Type B pancreatic cell (in vitro differentiated cells): ENCODE measurements at regions not wholly inside any gene's neighbourhood (a gene's known extent, or its start where the extent isn't known, plus 50 kb on each side); places are given as distances from the start of the nearest gene placed in this dataset.
A peak's percentile ranks its signal among the peaks of the same experiment; 100 is the strongest.
"Not testable (repeated sequence)": the region's sequence is repeated elsewhere in the genome, so short reads cannot be mapped to it uniquely, and the experiment has no call there.

ENCODE experiments used
- DNase-seq: peaks from one replicate; pipeline ENCODE4 v3.0.0; 2021; ENCODE audit warnings: mixed read lengths; ENCODE audit not compliant: unreplicated experiment; ENCODE audit errors: extremely low spot score
- H3K27ac Mint-ChIP-seq: 2 replicates; pipeline ENCODE4 v1.8.0; 2021; ENCODE audit warnings: mild to moderate bottlenecking, mixed read lengths
- H3K27me3 Mint-ChIP-seq: 2 replicates; pipeline ENCODE4 v1.8.0; 2021; ENCODE audit warnings: mixed read lengths
- H3K36me3 Mint-ChIP-seq: 2 replicates; pipeline ENCODE4 v1.8.0; 2021; ENCODE audit warnings: mixed read lengths
- H3K4me1 Mint-ChIP-seq: one replicate; pipeline ENCODE4 v1.8.0; 2021; ENCODE audit warnings: mixed read lengths; ENCODE audit not compliant: unreplicated experiment
- H3K4me3 Mint-ChIP-seq: 2 replicates; pipeline ENCODE4 v1.8.0; 2021; ENCODE audit warnings: mild to moderate bottlenecking, mixed read lengths
- H3K9me3 Mint-ChIP-seq: 2 replicates; pipeline ENCODE4 v1.8.0; 2021; ENCODE audit warnings: mixed read lengths
- CTCF ChIP-seq: fragments of 200-600 bp; sonication (generic); conservative IDR thresholded peaks from 2 replicates; pipeline ENCODE4 v1.5.0; 2021; ENCODE audit warnings: antibody characterized with exemption, mild to moderate bottlenecking

DNA sequence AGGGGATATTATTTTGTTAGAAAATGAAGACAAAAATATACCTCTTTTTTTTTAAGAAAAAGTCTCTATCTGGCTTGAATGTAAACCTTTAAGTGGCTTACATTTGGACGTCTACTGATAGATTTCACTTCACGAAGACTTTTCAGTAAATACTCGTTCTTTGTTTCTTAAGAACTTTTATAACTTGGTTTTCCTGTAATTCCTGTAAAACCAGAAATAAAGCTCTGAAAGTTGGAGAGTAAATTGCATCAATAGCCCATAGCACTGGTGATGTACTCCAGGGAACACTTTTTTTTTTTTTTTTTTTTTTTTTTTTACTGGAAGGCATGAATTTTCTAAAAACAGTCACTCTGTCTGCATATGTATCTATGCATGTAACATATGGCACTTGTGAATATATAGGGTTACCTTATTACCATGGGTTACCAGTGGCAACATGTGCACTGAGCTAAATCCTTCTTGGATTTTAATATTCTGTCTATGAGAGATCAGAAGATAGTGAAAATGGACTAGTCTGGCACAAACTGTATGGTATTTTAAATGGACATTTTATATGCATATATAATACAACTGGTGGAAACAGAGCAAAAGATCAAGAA lies 309.2 kb upstream of the TCF4 start:
- no peak for DNase-seq
- H3K4me3 Mint-ChIP-seq: no peak overlapping the region
- TF ChIP-seq CTCF: no peak
- H3K27me3 Mint-ChIP-seq: no peaks in the 10 kb centered on the region
- H3K4me1 Mint-ChIP-seq: peaks cover 4% of the 10 kb centered on the region
- H3K27ac Mint-ChIP-seq: peak overlapping the region; percentile 16
- H3K36me3 Mint-ChIP-seq: no peaks in the 10 kb centered on the region
- H3K9me3 Mint-ChIP-seq: no peaks in the 10 kb centered on the region

GRCh38 chr18:55893948-55894347 lies 306.0 kb upstream of the TCF4 start:
- no peak for DNase-seq
- no peaks in the 10 kb centered on the region for H3K9me3 Mint-ChIP-seq
- H3K36me3 Mint-ChIP-seq: no peaks in the 10 kb centered on the region
- no peaks in the 10 kb centered on the region for H3K27me3 Mint-ChIP-seq
- H3K27ac Mint-ChIP-seq: no peak overlapping the region
- no peak for TF ChIP-seq CTCF
- H3K4me3 Mint-ChIP-seq: no peak overlapping the region
- H3K4me1 Mint-ChIP-seq: no peaks in the 10 kb centered on the region

GRCh38 chr18:55892862-55893813 lies 305.1 kb upstream of the TCF4 start:
- H3K4me3 Mint-ChIP-seq: peak overlapping the region; percentile 73
- not testable (repeated sequence) for H3K27me3 Mint-ChIP-seq, H3K36me3 Mint-ChIP-seq, H3K9me3 Mint-ChIP-seq, DNase-seq, H3K4me1 Mint-ChIP-seq
- peak overlapping the region; percentile 39 for H3K27ac Mint-ChIP-seq

GRCh38 chr18:55886886-55887285 lies 298.9 kb upstream of the TCF4 start:
- no peak for TF ChIP-seq CTCF
- H3K36me3 Mint-ChIP-seq: peaks cover 4% of the 10 kb centered on the region
- no peak overlapping the region for H3K4me3 Mint-ChIP-seq
- H3K27ac Mint-ChIP-seq: no peak overlapping the region
- peaks cover 5% of the 10 kb centered on the region for H3K9me3 Mint-ChIP-seq
- H3K4me1 Mint-ChIP-seq: no peaks in the 10 kb centered on the region
- H3K27me3 Mint-ChIP-seq: no peaks in the 10 kb centered on the region
- DNase-seq: no peak

- Mint-ChIP-seq H3K27me3 (no peaks in the 10 kb centered on the region), H3K36me3 (peaks cover 6% of the 10 kb centered on the region), H3K4me1 (peaks cover under 1% of the 10 kb centered on the region), H3K27ac (no peak overlapping the region), H3K4me3 (no peak overlapping the region), H3K9me3 (peaks cover 7% of the 10 kb centered on the region)
- DNase-seq: no peak
- no peak for TF ChIP-seq CTCF
These were observed 296.5 kb upstream of the TCF4 start for GRCh38 chr18:55884498-55884897.

GRCh38 chr18:55880617-55881016 lies 292.6 kb upstream of the TCF4 start:
- DNase-seq: no peak
- Mint-ChIP-seq H3K27me3 (no peaks in the 10 kb centered on the region), H3K4me1 (peaks cover 6% of the 10 kb centered on the region), H3K4me3 (no peak overlapping the region), H3K36me3 (peaks cover 6% of the 10 kb centered on the region), H3K27ac (no peak overlapping the region), H3K9me3 (peaks cover 7% of the 10 kb centered on the region)
- TF ChIP-seq CTCF: no peak
